Neural progenitor cell (in vitro differentiated cells): ENCODE measurements at regions not wholly inside any gene's neighbourhood (a gene's known extent, or its start where the extent isn't known, plus 50 kb on each side); places are given as distances from the start of the nearest gene placed in this dataset.

Experiments
- CTCF ChIP-seq: fragments of 200-600 bp; sonication (generic); IDR thresholded peaks from 2 replicates; pipeline ENCODE4 v1.5.1; 2017; ENCODE audit warnings: antibody characterized with exemption, mild to moderate bottlenecking
- EZH2phosphoT487 ChIP-seq: fragments of 200-600 bp; sonication (generic); IDR thresholded peaks from 2 replicates; pipeline ENCODE4 v1.6.1; 2017; ENCODE audit warnings: antibody characterized with exemption

GRCh38 chr10:61100887-61101286 lies 156.9 kb upstream of the RHOBTB1 start:
- TF ChIP-seq CTCF, result no peak
- no peak for TF ChIP-seq EZH2phosphoT487
